PC-3 (cell line): ENCODE measurements at regions not wholly inside any gene's neighbourhood (a gene's known extent, or its start where the extent isn't known, plus 50 kb on each side); places are given as distances from the start of the nearest gene placed in this dataset.

Source experiments
- ATAC-seq: fragments of 200-7000 bp; cut with Tn5 transposase; 2 replicates; pipeline ENCODE4 v1.9.1; 2020; ENCODE audit warnings: mild to moderate bottlenecking, moderate library complexity
- BruUV-seq: library from RNA; stranded (reverse); fragments of 400-500 nt; replicated peaks from 2 replicates; lab custom pipeline; 2021; lab: Mats Ljungman, UMichigan
- CTCF ChIA-PET: fragments of 300-600 bp; sonication (Branson Sonifier 250); formaldehyde crosslinking; loops from one replicate; lab custom pipeline; 2022; ENCODE audit warnings: antibody characterized with exemption; lab: Charles Lee
- POLR2A ChIA-PET: fragments of 300-600 bp; sonication (Branson Sonifier 250); formaldehyde crosslinking; loops from one replicate; lab custom pipeline; 2022; ENCODE audit warnings: antibody characterized with exemption; ENCODE audit not compliant: unreplicated experiment; lab: Charles Lee
- DNase-seq: peaks from one replicate; pipeline ENCODE4 v3.0.0-alpha.2; 2015
- H2AFZ ChIP-seq: fragments of 300-600 bp; sonication (generic); 2 replicates; pipeline ENCODE4 v1.6.0; 2016; ENCODE audit warnings: antibody characterized with exemption, low read length
- H3F3A ChIP-seq: fragments of 300-600 bp; sonication (generic); one replicate; pipeline ENCODE4 v1.6.0; 2017; ENCODE audit warnings: antibody characterized with exemption, low read length, control low read depth, mild to moderate bottlenecking; ENCODE audit not compliant: unreplicated experiment
- H3K27ac ChIP-seq: fragments of 300-600 bp; sonication (generic); 2 replicates; pipeline ENCODE4 v1.5.1; 2016; ENCODE audit warnings: mild to moderate bottlenecking, low read length
- H3K27me3 ChIP-seq: fragments of 300-600 bp; sonication (generic); 2 replicates; pipeline ENCODE4 v1.6.1; 2016; ENCODE audit warnings: low read length, mixed read lengths
- H3K36me3 ChIP-seq: fragments of 300-600 bp; sonication (generic); 2 replicates; pipeline ENCODE4 v1.6.1; 2016; ENCODE audit warnings: low read depth, mixed run types, low read length, mixed read lengths
- H3K4me1 ChIP-seq: fragments of 300-600 bp; sonication (generic); 2 replicates; pipeline ENCODE4 v1.5.1; 2016; ENCODE audit warnings: low read length; ENCODE audit not compliant: insufficient read depth
- H3K4me2 ChIP-seq: fragments of 300-600 bp; sonication (generic); 2 replicates; pipeline ENCODE4 v1.6.0; 2016; ENCODE audit warnings: low read length
- H3K4me3 ChIP-seq: fragments of 300-600 bp; sonication (generic); 2 replicates; pipeline ENCODE4 v1.5.1; 2016; ENCODE audit warnings: mild to moderate bottlenecking, low read length, mixed read lengths
- H3K79me2 ChIP-seq: fragments of 300-600 bp; sonication (generic); 2 replicates; pipeline ENCODE4 v1.6.1; 2017; ENCODE audit warnings: low read length, mixed read lengths
- H3K9ac ChIP-seq: fragments of 300-600 bp; sonication (generic); 2 replicates; pipeline ENCODE4 v1.6.0; 2016; ENCODE audit warnings: mild to moderate bottlenecking, low read length
- H3K9me2 ChIP-seq: fragments of 300-600 bp; sonication (generic); replicated peaks from 2 replicates; pipeline ENCODE4 v1.6.1; 2016; ENCODE audit warnings: mixed run types, low read length, mixed read lengths
- H3K9me3 ChIP-seq: fragments of 300-600 bp; sonication (generic); 2 replicates; pipeline ENCODE4 v1.6.1; 2016; ENCODE audit warnings: low read length, mixed read lengths
- H4K20me1 ChIP-seq: fragments of 300-600 bp; sonication (generic); 2 replicates; pipeline ENCODE4 v1.6.1; 2016; ENCODE audit warnings: low read length, mixed read lengths
- EZH2 ChIP-seq: fragments of 300-600 bp; sonication (generic); IDR thresholded peaks from one replicate; pipeline ENCODE4 v1.6.1; 2017; ENCODE audit warnings: antibody characterized with exemption, mild to moderate bottlenecking, low read length; ENCODE audit not compliant: unreplicated experiment
- EZH2phosphoT487 ChIP-seq: fragments of 300-600 bp; sonication (generic); IDR thresholded peaks from 2 replicates; pipeline ENCODE4 v1.6.1; 2018; ENCODE audit warnings: mild to moderate bottlenecking, antibody characterized with exemption, low read length, borderline replicate concordance
- intact Hi-C: fragments of 100-400 bp; cut with micrococcal nuclease; formaldehyde crosslinking; loops from 2 replicates; pipeline ENCODE4 v1.9.0; 2023
- TF ChIP-seq, protein P1 (sequence below): fragments of 300-600 bp; sonication (generic); conservative IDR thresholded peaks from 2 replicates; pipeline ENCODE4 v1.5.1; 2017; ENCODE audit warnings: antibody characterized with exemption, low read depth, mild to moderate bottlenecking, low read length

DNA sequence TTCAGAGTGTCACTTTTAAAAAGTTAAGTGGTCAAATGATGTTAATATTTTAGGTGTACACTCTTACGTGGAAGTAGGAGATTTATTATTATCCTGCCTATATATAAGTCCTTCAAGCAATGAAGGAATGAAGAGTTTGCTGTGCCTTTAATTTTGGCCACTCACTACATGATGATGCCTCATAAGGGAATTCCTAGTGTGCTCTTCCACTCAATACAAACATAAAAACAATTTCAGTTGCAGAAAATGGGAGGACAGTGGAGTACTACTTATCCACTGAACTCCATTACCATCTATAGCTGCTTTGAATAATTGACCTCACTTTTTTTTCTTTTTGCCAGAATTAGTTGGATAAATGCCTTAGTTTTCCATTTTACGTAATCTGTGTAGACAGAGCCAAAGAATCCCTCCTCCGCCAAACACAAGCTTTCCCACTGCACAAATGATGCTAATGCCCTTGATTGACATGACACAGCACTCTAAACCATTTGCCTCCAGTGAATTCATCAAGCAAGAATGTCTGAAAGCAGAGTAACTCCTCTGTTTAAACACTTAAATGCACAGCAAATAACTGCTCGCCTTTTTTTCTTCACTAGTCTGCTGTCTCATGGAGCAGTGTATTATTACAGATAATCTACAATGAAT, 751.1 kb upstream of the FANCL start:
- no peaks in the 10 kb centered on the region for H3K4me1 ChIP-seq
- H3K27ac ChIP-seq = no peak overlapping the region
- H3K9me2 ChIP-seq = no peaks in the 10 kb centered on the region
- H3K4me2 ChIP-seq = no peak overlapping the region
- ATAC-seq = no peak
- ChIA-PET POLR2A (no interaction called here), CTCF (no interaction called here)
- intact Hi-C loops = no loop called here
- H3K27me3 ChIP-seq = no peaks in the 10 kb centered on the region
- BruUV-seq = no TSS peak
- H4K20me1 ChIP-seq = no peaks in the 10 kb centered on the region
- TF ChIP-seq, protein P1, sequence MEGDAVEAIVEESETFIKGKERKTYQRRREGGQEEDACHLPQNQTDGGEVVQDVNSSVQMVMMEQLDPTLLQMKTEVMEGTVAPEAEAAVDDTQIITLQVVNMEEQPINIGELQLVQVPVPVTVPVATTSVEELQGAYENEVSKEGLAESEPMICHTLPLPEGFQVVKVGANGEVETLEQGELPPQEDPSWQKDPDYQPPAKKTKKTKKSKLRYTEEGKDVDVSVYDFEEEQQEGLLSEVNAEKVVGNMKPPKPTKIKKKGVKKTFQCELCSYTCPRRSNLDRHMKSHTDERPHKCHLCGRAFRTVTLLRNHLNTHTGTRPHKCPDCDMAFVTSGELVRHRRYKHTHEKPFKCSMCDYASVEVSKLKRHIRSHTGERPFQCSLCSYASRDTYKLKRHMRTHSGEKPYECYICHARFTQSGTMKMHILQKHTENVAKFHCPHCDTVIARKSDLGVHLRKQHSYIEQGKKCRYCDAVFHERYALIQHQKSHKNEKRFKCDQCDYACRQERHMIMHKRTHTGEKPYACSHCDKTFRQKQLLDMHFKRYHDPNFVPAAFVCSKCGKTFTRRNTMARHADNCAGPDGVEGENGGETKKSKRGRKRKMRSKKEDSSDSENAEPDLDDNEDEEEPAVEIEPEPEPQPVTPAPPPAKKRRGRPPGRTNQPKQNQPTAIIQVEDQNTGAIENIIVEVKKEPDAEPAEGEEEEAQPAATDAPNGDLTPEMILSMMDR = no peak
- no peak for TF ChIP-seq EZH2
- no peak for TF ChIP-seq EZH2phosphoT487
- H3K9ac ChIP-seq = no peak overlapping the region
- H3K36me3 ChIP-seq = no peaks in the 10 kb centered on the region
- no peaks in the 10 kb centered on the region for H3K79me2 ChIP-seq
- H2AFZ ChIP-seq = no peak overlapping the region
- 0 out of 2 replicates have a peak, but pooled peaks cover 9% of the 10 kb centered on the region for H3K9me3 ChIP-seq
- no peaks in the 10 kb centered on the region for H3F3A ChIP-seq
- no peak for DNase-seq
- H3K4me3 ChIP-seq = no peak overlapping the region

DNA sequence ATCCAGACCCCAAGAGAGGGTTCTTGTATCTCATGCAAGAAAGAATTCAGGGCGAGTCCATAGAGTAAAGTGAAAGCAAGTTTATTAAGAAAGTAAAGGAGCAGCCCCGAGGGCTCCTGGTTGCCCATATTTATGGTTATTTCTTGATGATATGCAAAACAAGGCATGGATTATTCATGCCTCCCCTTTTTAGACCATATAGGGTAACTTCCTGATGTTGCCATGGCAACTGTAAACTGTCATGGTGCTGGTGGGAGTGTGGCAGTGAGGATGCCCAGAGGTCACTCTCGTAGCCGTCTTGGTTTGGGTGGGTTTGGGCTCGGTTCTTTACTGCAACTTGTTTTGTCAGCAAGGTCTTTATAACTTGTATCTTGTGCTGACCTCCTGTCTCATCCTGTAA, 750.2 kb upstream of the FANCL start:
- ChIA-PET POLR2A (no interaction called here), CTCF (no interaction called here)
- Histone ChIP-seq H3K4me3 (no peak overlapping the region), H3K9ac (no peak overlapping the region), H3K4me2 (no peak overlapping the region), H3K36me3 (no peaks in the 10 kb centered on the region), H3F3A (no peaks in the 10 kb centered on the region), H3K9me2 (no peaks in the 10 kb centered on the region), H2AFZ (no peak overlapping the region), H3K27ac (no peak overlapping the region), H3K9me3 (0 out of 2 replicates have a peak, but pooled peaks cover 9% of the 10 kb centered on the region), H3K79me2 (no peaks in the 10 kb centered on the region), H4K20me1 (no peaks in the 10 kb centered on the region), H3K4me1 (no peaks in the 10 kb centered on the region), H3K27me3 (no peaks in the 10 kb centered on the region)
- no TSS peak for BruUV-seq
- TF ChIP-seq EZH2phosphoT487 (no peak), EZH2 (no peak)
- TF ChIP-seq, protein P1 = no peak
- DNase-seq (no peak), ATAC-seq (no peak)
- intact Hi-C loops = no loop called here

DNA sequence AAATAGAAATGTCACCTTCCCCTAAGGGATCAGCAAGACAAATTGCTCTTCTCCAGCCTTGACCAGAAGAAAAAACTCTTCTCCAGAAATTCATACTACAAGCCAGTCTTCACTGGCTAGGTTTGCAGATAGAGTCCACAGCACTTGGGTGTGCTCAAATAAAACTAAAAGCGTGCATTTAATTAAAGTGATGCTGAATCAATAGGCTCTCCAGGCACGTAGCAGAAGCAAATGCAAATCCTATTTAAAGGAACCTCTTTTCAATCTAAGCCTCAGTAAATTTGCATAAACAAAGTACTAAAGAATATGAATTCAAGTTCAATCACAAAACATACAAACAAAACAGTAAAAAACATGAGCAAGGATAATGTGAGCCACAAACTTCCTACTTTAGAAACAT, 744.4 kb upstream of the FANCL start:
- H3F3A ChIP-seq = no peaks in the 10 kb centered on the region
- no peak overlapping the region for H3K4me3 ChIP-seq
- ATAC-seq (no peak), DNase-seq (no peak)
- no TSS peak for BruUV-seq
- no peaks in the 10 kb centered on the region for H3K36me3 ChIP-seq
- no peak overlapping the region for H3K27ac ChIP-seq
- intact Hi-C loops = no loop called here
- ChIA-PET POLR2A (no interaction called here), CTCF (no interaction called here)
- 0 out of 2 replicates have a peak, but pooled peaks cover 9% of the 10 kb centered on the region for H3K9me3 ChIP-seq
- TF ChIP-seq, protein P1 = no peak
- TF ChIP-seq EZH2 (no peak), EZH2phosphoT487 (no peak)
- H3K9ac ChIP-seq = no peak overlapping the region
- H3K9me2 ChIP-seq = no peaks in the 10 kb centered on the region
- H3K4me2 ChIP-seq = no peak overlapping the region
- H3K79me2 ChIP-seq = no peaks in the 10 kb centered on the region
- peaks cover 32% of the 10 kb centered on the region for H3K27me3 ChIP-seq
- no peaks in the 10 kb centered on the region for H4K20me1 ChIP-seq
- no peaks in the 10 kb centered on the region for H3K4me1 ChIP-seq
- no peak overlapping the region for H2AFZ ChIP-seq
